Activated CD4-positive, alpha-beta T cell treated with anti-CD3 and anti-CD28 coated beads for 24 hours (primary cell): ENCODE measurements at regions not wholly inside any gene's neighbourhood (a gene's known extent, or its start where the extent isn't known, plus 50 kb on each side); places are given as distances from the start of the nearest gene placed in this dataset.
"Not testable (repeated sequence)": the region's sequence is repeated elsewhere in the genome, so short reads cannot be mapped to it uniquely, and the experiment has no call there.

Experiments
- DNase-seq, 2 donors: peaks; one replicate each; pipeline ENCODE4 v3.0.0-alpha.2; 2020; ENCODE audit warnings: low read depth in 2 of 2

DNA sequence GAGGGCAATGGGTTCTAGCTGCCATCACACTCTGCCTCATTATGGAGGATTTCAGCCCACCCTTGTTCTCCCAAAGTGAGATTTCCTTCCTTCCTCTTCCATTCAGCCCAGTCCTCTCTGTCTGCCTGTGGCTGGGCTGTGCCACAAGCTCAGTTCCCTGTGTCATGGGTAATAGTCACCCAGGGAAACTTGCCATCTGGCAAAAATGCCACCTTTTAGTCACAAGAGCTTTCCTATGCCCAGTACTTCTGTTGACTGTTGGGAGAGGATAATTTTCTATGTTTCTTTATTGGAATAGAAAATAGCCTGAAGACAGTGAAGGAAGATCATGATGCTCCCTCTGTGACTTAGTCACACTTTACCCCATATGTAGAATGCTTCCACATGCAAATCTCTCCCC lies 71.4 kb downstream of the TLR4 start:
- DNase-seq: no peak

DNA sequence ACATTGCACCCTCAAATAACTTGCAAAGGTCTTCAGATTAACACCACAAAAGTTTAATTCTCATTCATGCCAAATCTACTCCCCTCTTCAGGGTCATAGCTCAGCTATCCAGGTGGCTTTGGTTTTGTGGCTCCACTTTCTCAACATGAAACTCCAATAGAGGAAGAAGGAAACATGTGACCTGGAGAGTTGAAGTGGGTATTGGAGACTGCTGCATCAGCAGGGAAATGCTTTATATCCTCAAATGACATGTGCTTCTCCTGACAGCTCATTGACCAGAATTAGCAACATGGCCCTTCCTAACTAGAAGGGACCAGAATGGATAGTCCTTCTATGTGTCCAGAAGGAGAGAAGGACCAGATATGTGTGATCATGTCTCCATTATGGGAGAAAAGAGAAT lies 73.6 kb downstream of the TLR4 start:
- no peak for DNase-seq

DNA sequence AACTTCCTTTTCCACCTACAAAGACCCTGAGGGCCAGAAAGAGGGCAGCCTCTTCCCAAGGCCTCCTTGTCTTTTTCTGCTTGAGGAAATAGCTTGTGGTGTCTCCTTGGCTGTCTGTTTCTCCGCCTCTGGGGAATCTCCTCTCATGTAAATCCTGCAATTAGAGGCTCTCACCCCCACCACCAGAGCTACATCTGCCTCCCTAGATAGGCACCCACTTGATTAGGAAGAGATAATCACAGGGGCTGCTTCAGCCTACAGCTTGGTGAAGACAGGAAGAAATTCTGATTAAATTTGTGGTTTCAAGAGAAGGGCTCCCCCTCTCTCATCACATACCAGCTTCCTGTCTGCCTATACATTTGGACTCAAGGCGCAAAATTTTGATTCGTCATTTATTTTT lies 75.6 kb downstream of the TLR4 start:
- DNase-seq: no peak

DNA sequence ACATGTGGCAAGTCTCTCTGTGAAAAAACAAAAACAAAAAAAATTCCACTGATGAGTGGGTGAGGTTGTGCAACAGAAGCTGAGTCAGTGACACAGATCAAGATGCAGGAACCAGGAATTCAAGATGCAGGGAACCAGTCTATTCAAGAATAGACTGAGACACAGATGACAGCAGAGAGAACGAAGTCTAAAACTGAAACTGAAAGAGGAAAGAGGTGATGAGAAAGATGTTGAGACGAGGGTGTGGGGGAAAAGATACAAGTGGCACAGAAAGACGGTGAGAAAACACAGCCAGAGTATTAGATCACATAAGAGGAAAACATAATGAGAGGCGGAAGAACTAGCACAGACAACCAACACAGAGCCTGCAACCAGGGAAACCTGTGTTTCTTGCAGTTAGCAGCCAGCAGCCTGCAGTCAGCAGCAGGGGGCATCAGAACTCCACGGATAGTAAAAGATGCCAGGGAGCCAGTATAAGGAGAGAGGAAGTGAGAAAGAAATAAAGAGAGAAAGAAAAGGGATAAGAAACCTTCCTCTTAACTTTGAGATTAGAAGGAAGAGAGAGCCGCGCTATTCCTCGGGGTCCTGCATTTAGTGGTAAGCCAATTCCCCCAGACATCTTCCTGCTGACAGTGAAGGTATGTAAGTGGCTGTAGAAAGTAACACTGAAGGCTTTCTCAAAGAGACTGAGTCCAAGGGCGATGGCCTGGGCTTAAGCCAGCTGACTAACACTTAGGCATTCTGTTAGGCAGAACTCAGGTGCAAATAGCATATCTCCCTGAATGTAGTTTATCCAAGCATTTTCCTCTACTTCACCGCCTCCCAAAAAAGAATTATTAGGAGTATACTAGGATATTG lies 79.0 kb downstream of the TLR4 start:
- DNase-seq: peak; percentile 15 to 28

DNA sequence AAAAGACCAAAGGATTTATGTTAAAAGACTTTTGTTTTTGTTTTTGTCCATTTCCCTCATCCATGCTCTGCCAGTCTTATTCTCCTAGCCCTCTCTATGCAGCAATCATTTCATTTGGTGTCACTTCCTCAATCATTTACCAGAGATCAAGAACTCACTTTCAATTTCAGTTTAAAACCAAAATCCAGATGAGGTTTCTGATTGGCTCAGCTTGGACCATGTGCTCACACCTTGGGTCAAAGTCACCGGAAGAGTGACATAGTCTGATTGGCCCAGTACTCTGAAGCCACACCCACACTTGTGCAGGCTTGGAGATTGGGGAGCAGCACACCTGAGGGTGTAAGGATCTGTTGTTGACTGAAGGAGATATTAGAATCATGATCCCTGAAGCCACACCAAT lies 79.6 kb downstream of the TLR4 start:
- DNase-seq: no peak

DNA sequence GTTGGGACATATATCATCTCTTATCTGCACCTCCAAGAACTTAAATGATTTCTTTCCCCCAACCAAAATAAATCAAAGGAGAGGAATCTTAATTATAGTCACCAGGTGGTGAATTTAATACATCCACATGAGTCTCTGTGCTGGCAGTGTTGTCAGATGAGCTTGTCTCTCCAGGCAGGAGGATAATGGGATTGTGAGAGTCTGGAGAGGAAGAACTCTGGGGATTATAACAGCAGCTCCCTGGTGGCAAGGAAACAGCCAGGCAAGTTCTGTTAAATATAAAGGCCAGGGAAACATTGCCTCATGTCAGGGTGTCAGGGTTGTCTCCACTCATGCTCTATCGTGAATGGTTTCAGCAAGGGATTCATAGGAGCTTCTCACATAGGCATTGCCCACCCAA lies 80.8 kb downstream of the TLR4 start:
- no peak for DNase-seq

DNA sequence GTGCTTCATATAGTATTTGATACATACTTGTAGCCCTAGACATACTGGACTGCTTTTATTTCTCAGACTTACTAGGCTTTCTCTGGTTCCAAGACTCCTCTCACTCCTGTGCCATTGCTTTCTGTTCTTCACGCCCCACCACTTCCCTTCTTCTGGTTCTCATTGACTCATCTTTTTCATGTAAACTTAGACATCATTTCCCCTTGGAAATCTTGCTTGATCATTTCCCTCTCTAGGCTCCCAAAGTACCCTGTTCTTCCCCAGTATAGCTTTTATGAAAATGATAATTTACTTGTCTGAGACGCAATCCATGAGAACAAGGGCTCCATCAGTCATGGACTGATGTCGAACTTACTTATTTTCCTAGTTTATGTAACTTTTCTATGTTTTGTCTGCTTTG lies 83.5 kb downstream of the TLR4 start:
- DNase-seq: no peak

DNA sequence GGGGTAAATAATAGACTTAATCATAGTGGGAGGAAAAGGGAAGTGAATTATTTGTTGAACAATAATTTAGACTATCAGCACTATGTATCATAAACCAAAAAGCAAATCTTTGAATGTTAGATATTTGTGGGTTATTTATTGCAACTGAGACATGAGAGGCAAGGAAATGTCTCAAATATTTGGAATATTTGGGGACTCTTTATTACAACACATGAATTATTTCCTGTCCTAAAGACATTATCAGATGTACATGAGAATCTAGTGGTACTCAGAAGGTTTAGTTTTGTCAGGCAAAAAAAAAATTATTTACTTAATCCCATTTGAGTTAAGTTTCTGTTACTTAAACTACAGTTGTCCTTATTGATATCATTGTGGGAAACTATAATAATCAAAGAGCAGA lies 91.1 kb downstream of the TLR4 start:
- DNase-seq: no peak

DNA sequence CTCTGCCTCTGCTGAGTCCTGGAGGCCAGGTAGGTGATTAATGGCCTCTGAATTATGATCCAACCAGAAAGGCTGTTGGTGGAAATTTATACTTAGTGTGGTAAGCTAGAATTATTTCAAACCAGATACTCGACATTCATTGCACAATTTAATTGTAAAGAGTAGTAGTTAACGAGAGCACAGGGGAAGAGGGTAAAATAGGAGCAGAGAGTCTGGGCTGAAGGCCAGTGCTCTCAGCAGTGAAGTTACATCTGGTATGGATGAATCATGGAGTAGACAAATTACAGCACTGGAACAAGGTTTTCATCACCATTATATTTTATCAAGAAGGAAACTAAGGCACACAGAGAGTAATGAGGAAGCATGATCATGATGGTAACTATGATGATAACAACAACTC lies 92.5 kb downstream of the TLR4 start:
- DNase-seq: no peak

DNA sequence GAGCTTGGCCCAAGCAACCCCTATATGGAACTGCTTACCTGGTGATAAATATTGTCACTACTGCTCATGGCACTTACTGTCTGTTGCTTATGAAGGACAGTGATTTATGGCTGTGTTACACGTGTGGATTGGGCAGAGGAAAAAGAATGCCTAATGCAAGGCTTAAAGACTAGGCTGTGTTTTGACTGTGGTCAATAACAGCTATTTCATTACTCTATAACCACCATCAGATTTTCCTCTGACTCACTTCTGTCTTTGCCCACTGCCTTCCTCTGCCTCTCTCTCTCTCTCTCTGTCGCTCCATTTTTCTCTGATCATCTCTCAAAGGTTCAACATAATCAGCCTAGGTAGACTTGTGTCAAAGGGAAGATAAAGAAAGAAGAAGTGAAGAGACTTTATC lies 96.2 kb downstream of the TLR4 start:
- no peak for DNase-seq

DNA sequence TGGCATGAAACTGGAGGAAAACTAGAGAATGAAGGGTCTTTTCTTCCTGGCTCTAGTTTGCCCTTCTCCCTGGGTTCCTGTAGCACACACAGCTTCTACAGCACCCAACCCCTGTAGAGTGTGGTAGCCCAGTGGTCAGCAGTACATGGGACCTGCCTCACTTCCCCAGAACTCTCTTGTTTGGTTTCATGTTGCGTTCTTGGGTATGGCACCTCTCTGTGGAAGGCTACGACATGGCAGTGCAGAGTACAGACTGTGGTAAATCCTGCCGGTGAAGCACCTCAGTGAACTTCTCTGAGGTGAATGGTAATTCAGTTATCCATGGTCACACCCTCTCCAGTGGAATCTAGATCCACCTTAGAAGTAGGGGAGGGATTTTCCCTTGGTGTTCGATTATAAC lies 105.5 kb downstream of the TLR4 start:
- no peak for DNase-seq

DNA sequence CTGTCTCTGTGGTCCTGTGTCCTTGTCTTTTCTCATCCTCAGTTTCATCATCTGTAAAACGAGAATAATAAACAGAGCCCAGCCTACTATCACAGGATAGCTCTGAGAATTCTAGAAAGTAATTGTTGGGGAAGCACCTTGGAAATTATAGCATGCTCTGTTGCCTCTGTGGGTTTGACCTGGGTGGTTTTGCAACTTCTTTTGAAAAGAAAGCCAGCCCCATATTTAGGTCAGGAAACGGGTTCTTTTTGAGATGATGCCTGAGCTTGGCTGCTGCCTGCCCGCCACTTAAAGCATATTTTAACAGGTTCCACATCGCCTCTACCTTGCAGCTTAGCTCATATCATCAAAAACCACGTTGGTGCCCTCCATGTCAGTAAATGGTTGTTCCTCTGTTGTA lies 111.1 kb downstream of the TLR4 start:
- no peak for DNase-seq

DNA sequence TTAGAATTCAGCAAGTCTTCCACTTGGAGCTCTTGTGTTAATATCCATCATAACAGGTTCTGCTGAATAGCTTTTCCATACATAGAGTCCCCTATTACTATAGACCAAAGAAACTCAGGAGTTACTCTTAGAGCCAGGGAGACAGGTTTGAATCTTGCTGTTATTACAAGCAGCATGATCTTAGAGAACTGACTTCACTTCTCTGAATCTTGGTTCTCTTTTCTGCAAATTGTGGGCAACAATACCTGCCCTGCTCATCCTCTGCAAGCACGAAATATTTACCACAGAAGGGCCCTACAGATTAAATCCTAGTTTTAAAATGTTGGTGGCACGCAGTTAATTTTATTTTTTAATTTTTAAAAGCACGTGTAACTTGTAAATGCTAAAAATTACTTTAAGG lies 111.7 kb downstream of the TLR4 start:
- DNase-seq: no peak

DNA sequence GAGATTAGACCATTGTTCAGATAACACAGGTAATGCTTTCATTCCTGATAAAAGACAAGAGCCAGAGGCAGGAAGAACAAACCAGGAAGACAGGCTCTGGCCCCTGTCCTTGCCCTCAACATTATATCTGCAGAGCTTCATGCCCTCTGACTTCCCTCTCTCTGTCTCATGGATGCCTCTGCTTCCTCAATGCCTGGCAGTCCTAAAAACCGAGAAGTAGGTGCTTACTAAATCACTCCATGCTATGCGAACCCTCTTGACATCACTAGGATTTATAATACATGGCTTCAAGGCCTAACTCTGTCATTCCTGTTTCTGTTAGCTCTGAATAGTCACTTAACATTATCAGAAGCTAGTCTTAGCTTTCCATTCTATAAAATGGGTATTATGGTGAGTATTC lies 117.8 kb downstream of the TLR4 start:
- DNase-seq: no peak

DNA sequence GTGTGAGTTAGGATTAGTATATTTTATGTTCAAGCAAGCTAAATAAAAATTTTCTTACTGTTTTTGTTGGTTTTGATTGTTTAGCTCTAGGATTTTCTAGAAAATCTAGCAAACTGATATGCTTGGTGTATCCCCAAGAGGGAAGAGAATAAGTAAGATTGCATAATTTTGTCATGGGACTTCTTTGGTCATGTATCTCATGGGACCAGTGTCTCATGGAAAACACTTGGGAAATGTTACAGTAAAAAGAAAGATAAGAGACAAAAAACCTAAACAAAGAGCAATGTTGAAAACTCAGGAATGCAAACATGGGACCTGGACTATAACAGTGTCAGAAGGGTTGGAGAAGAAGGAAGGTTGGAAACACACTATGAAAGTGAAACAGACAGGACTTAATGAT lies 119.4 kb downstream of the TLR4 start:
- DNase-seq: no peak

DNA sequence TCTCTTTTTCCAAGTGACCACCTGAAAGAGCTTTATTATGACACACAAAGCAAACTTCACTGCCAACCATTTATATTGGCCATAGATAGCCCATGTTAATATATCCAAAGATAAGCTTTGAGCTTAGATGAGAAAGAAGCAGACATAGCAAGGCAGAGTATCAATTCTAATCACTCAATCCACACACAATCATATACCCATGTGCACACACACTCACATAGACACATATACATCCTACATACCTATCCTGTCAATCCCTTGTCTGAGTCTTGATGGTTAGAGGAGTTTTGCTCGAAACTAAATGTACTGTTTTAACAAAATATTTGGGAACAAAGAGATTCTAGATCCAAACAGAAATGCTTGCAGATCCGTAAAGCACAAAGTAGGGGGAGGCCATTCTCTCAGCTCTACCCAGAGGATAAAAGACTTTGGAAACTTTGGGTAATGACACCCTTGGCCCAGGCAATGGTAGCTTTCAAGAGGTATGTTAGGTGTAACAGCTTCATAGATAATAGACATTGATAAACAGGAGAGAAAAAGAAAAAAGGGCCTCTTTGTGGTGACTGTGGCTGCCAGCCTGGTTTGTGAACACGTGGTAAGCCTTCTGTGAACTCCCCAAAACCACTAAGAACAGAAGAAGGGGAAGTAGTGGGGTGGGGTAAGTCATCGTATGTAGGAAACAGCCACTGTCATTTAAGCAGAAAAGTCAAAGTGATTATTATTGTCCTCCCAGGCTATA lies 121.6 kb downstream of the TLR4 start:
- peak in 1 of 2 donors; percentile 1 for DNase-seq

DNA sequence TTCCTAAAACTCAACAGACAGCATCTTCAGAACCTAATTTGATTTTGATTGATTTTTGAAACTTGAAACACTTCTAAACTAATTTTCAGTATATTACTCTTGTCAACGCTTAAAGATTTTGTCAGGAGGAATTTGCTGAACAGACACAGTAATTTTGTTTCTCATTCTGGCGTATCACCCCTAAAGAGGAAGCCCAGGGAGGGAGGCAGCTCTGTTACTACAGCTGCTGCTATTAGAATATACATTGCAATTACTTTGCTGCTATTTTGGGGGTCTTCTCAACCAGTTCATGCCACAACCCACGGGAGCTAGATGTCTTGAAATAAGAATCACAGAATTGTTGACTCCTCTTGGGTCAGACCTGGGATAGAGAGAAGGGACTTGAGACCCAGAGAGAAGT lies 122.6 kb downstream of the TLR4 start:
- DNase-seq: no peak

DNA sequence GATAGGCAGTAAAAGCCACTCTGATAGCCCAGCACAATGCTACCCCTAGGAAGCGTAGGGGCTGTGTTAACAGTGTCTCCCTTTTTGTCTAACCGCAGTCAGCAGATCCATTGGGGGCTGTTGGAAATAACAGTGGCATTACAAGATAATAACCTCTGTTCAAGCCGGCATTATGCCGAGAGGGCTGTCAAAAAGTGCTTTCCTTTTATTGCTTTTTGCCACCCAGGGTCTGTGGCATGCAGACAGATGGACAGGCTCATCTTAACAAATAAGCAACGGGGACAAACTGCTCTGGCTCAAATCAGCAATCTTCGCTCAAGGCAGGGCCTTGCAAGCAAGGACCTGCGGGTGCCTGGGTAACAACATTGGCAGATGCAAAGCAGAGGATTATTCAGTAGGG lies 123.3 kb downstream of the TLR4 start:
- no peak for DNase-seq

DNA sequence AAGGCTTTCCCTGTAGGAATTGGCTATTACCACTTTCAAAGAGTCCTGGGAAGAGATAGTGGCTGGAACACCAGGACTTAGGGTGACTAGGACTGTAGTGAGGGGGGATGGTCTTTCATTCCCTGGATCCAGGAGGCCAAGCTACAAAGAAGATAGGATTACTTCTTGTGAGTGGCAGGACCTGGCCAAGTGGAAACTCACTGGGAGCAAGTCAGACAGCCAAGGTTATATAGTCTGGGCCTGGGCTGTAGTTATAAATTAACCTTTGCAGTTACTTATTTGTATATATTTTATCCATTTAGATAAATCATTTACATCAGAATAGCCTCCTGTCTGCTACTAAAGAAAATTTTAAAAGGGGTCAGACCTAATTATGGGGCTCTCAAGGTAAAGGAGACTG lies 124.3 kb downstream of the TLR4 start:
- no peak for DNase-seq

DNA sequence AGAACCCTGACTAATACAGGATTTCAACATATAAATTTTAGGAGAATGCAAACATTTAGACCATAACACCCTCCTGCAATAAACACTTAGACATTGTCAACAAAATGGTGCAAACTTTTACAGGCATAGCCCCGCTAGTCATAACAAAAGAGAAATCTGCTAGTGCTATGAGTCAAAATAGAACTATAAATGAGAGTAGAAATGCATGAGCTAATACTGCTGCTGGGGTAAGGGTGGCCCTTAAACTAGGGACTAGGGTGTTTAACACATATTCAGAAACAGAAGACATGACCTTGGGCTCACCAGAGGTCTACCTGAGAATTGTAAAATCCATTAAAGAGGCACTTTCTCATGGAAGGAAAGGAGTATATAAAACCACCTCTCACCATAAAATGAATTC lies 131.6 kb downstream of the TLR4 start:
- DNase-seq: no peak

DNA sequence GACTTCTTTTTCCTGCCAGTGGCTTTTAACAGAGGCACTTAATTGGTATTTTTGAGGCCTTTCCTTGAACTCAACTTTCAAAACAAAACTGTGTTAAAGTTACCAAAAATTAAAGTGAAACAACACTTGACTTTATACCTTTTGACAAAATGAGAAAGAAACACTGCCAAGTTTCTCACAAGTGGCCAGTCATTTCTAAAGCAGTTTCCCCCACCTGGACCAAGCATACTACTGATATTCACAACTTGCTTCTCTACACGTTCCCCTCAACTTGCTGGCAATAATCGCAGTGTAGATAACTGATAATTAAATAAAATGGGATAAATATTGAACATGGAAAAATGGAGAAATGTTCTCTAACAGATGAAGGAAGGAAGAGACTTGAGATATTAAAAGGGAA lies 135.7 kb downstream of the TLR4 start:
- DNase-seq: no peak

DNA sequence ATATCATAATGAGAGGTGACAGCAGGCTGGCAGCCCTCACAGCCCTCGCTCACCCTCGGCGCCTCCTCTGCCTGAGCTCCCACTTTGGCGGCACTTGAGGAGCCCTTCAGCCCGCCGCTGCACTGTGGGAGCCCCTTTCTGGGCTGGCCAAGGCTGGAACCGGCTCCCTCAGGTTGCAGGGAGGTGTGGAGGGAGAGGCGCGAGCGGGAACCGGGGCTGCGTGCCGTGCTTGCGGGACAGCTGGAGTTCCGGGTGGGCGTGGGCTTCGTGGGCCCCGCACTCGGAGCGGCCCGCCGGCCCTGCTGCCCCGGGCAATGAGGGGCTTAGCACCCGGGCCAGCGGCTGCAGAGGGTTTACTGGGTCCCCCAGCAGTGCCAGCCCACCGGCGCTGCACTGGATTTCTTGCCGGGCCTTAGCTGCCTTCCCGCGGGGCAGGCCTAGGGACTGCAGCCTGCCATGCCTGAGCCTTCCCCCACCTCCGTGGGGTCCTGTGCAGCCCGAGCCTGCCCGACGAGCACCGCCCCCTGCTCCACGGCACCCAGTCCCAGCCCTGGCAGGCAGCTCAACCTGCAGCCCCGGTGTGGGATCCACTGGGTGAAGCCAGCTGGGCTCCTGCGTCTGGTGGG lies 147.7 kb downstream of the TLR4 start:
- DNase-seq: not testable (repeated sequence)

DNA sequence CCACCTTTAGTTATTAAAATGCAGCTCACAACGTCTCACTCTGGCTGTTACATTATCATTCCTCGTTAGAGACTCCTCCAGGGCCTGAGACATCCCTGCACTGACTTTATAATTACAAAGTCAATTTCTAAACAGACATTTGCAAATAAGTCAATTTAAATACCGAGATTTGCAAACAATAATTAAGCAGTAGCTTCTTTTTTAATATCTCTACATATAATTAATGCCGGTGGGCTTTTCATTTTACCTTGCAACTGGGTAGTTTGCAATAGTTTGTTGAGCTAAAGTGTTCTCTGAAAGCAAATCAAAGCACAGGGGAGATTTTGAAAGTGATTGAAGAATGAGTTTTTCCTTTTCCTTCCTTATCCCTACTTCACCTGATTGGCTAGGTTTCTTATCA lies 154.4 kb downstream of the TLR4 start:
- no peak for DNase-seq
